HG02763 (cell line): ENCODE measurements at regions not wholly inside any gene's neighbourhood (a gene's known extent, or its start where the extent isn't known, plus 50 kb on each side); places are given as distances from the start of the nearest gene placed in this dataset.

Source experiments
- ATAC-seq: cut with Tn5 transposase; IDR thresholded peaks from one replicate; pipeline ENCODE4 v1.9.1; 2021; ENCODE audit warnings: mild to moderate bottlenecking, moderate library complexity; ENCODE audit not compliant: unreplicated experiment

- no peak for ATAC-seq
Observed at GRCh38 chr2:151037434-151037833, 224.2 kb downstream of the RBM43 start.

GRCh38 chr2:151033271-151034248 is 228.1 kb downstream of the RBM43 start:
- no peak for ATAC-seq

- no peak for ATAC-seq
Observed at GRCh38 chr2:151032741-151033191, 228.9 kb downstream of the RBM43 start.

- ATAC-seq: no peak
Observed at GRCh38 chr2:151030663-151031230, 230.9 kb downstream of the RBM43 start.

GRCh38 chr2:151029406-151030157 is 232.1 kb downstream of the RBM43 start:
- ATAC-seq: no peak

GRCh38 chr2:151028691-151029176 is 232.9 kb downstream of the RBM43 start:
- no peak for ATAC-seq

- no peak for ATAC-seq
Observed at GRCh38 chr2:151027151-151027550, 234.5 kb downstream of the RBM43 start.

GRCh38 chr2:151025816-151026215 is 235.8 kb downstream of the RBM43 start:
- ATAC-seq: no peak

- no peak for ATAC-seq
Observed at GRCh38 chr2:151024696-151025251, 236.9 kb downstream of the RBM43 start.

GRCh38 chr2:151021747-151022452 is 239.8 kb downstream of the RBM43 start:
- no peak for ATAC-seq

- peak; percentile 79 for ATAC-seq
Observed at GRCh38 chr2:151020411-151020810, 241.3 kb downstream of the RBM43 start.

- no peak for ATAC-seq
Observed at GRCh38 chr2:151009437-151010175, 252.1 kb downstream of the RBM43 start.

- no peak for ATAC-seq
Observed at GRCh38 chr2:151007365-151007764, 254.3 kb downstream of the RBM43 start.

GRCh38 chr2:151002959-151003600 is 258.6 kb downstream of the RBM43 start:
- no peak for ATAC-seq

GRCh38 chr2:150997702-150998440 is 263.8 kb downstream of the RBM43 start:
- no peak for ATAC-seq

GRCh38 chr2:150997066-150997465 is 264.6 kb downstream of the RBM43 start:
- ATAC-seq: no peak

- ATAC-seq: no peak
Observed at GRCh38 chr2:150994076-150994475, 267.6 kb downstream of the RBM43 start.

GRCh38 chr2:150989969-150990368 is 271.7 kb downstream of the RBM43 start:
- no peak for ATAC-seq
